ENCODE measurements at regions not wholly inside any gene's neighbourhood (a gene's known extent, or its start where the extent isn't known, plus 50 kb on each side); places are given as distances from the start of the nearest gene placed in this dataset.

- Mint-ChIP-seq H3K27ac (no peak overlapping the region), H3K4me3 (no peak overlapping the region), H3K36me3 (ENCODE audit: low read depth) (no peaks in the 10 kb centered on the region), H3K27me3 (no peaks in the 10 kb centered on the region), H3K4me1 (ENCODE audit: low read depth) (no peaks in the 10 kb centered on the region), H3K9me3 (no peaks in the 10 kb centered on the region)
- TF ChIP-seq CTCF (IDR thresholded peaks at IDR 0.05) = no peak
- no peak for ATAC-seq (ENCODE audit: poor library complexity)
- no peaks in the 10 kb centered on the region for H3K36me3 ChIP-seq (ENCODE audit: insufficient read depth, low read length)
- ChIA-PET CTCF (no interaction called here), POLR2A (no interaction called here)
- H3K4me3 ChIP-seq (ENCODE audit: low read length) = no peak overlapping the region
- intact Hi-C loops (cut with DNase I, micrococcal nuclease) = no loop called here
- H3K27me3 ChIP-seq (ENCODE audit: control insufficient read depth in 1 of 2, insufficient read depth in 2 of 2, low read length in 2 of 2) = no peaks in the 10 kb centered on the region
- DNase-seq = no peak
- H3K9me3 ChIP-seq (ENCODE audit: control insufficient read depth in 1 of 2, insufficient read depth in 1 of 2, low read length in 2 of 2) = peaks cover 0 to 27% of the 10 kb centered on the region in 2 experiments
- no peak overlapping the region for H3K27ac ChIP-seq (ENCODE audit: low read depth in 1 of 2, low read length in 2 of 2)
- H3K4me1 ChIP-seq (ENCODE audit: insufficient read depth, low read length) = no peaks in the 10 kb centered on the region
These were observed 1047.6 kb upstream of the ADGRL4 start for GRCh38 chr1:80054129-80054528.

GRCh38 chr1:80053613-80054012, 1047.1 kb upstream of the ADGRL4 start:
- DNase-seq (no peak), ATAC-seq (ENCODE audit: poor library complexity) (no peak)
- Mint-ChIP-seq H3K27me3 (no peaks in the 10 kb centered on the region), H3K4me3 (no peak overlapping the region), H3K9me3 (no peaks in the 10 kb centered on the region), H3K4me1 (ENCODE audit: low read depth) (no peaks in the 10 kb centered on the region), H3K27ac (no peak overlapping the region), H3K36me3 (ENCODE audit: low read depth) (no peaks in the 10 kb centered on the region)
- ChIA-PET POLR2A (no interaction called here), CTCF (no interaction called here)
- TF ChIP-seq CTCF (IDR thresholded peaks at IDR 0.05) = no peak
- Histone ChIP-seq H3K9me3 (ENCODE audit: control insufficient read depth in 1 of 2, insufficient read depth in 1 of 2, low read length in 2 of 2) (peaks cover 0 to 27% of the 10 kb centered on the region in 2 experiments), H3K27me3 (ENCODE audit: control insufficient read depth in 1 of 2, insufficient read depth in 2 of 2, low read length in 2 of 2) (no peaks in the 10 kb centered on the region), H3K27ac (ENCODE audit: low read depth in 1 of 2, low read length in 2 of 2) (no peak overlapping the region), H3K4me1 (ENCODE audit: insufficient read depth, low read length) (no peaks in the 10 kb centered on the region), H3K36me3 (ENCODE audit: insufficient read depth, low read length) (no peaks in the 10 kb centered on the region), H3K4me3 (ENCODE audit: low read length) (no peak overlapping the region)
- intact Hi-C loops (cut with DNase I, micrococcal nuclease) = no loop called here

GRCh38 chr1:80050523-80050922, 1044.0 kb upstream of the ADGRL4 start:
- TF ChIP-seq CTCF (IDR thresholded peaks at IDR 0.05) = no peak

More at GRCh38 chr1:80050523-80050922, 1044.0 kb upstream of the ADGRL4 start:
- H3K36me3 Mint-ChIP-seq (ENCODE audit: low read depth) = no peaks in the 10 kb centered on the region
- intact Hi-C loops (cut with DNase I, micrococcal nuclease) = no loop called here
- H3K27ac Mint-ChIP-seq = no peak overlapping the region
- Histone ChIP-seq H3K4me3 (ENCODE audit: low read length) (no peak overlapping the region), H3K27ac (ENCODE audit: low read depth in 1 of 2, low read length in 2 of 2) (no peak overlapping the region), H3K9me3 (ENCODE audit: control insufficient read depth in 1 of 2, insufficient read depth in 1 of 2, low read length in 2 of 2) (peaks cover 0 to 27% of the 10 kb centered on the region in 2 experiments), H3K4me1 (ENCODE audit: insufficient read depth, low read length) (no peaks in the 10 kb centered on the region), H3K27me3 (ENCODE audit: control insufficient read depth in 1 of 2, insufficient read depth in 2 of 2, low read length in 2 of 2) (no peaks in the 10 kb centered on the region), H3K36me3 (ENCODE audit: insufficient read depth, low read length) (no peaks in the 10 kb centered on the region)
- CTCF ChIA-PET = no interaction called here
- no peaks in the 10 kb centered on the region for H3K9me3 Mint-ChIP-seq
- H3K4me3 Mint-ChIP-seq = no peak overlapping the region
- ATAC-seq (ENCODE audit: poor library complexity) (no peak), DNase-seq (no peak)
- no peaks in the 10 kb centered on the region for H3K4me1 Mint-ChIP-seq (ENCODE audit: low read depth)
- POLR2A ChIA-PET = no interaction called here
- no peaks in the 10 kb centered on the region for H3K27me3 Mint-ChIP-seq
